ENCODE measurements at regions not wholly inside any gene's neighbourhood (a gene's known extent, or its start where the extent isn't known, plus 50 kb on each side); places are given as distances from the start of the nearest gene placed in this dataset.

- TF ChIP-seq EZH2 (optimal IDR thresholded peaks at IDR 0.05; ENCODE audit: low read depth, low read length) (no peak), CTCF (IDR thresholded peaks at IDR 0.05; ENCODE audit: low read length) (no peak), EZH2phosphoT487 (IDR thresholded peaks at IDR 0.05; ENCODE audit: low read length) (no peak)
Observed at GRCh38 chr3:59240666-59241255, 190.9 kb upstream of the CFAP20DC start.

Measured in MM.1S (cell line).